Heart left ventricle (tissue), 13 donors: ENCODE measurements at regions not wholly inside any gene's neighbourhood (a gene's known extent, or its start where the extent isn't known, plus 50 kb on each side); places are given as distances from the start of the nearest gene placed in this dataset.

Experiments used
- CTCF ChIP-seq, 12 donors: fragments of 200-600 bp; sonication (generic) in 4 of 12; IDR thresholded peaks; one replicate each; pipeline versions ENCODE4 v1.5.0 to v1.8.0; 2018 to 2022; ENCODE audit warnings: antibody characterized with exemption in 12 of 12, mild to moderate bottlenecking in 5 of 12
- POLR2A ChIP-seq, 2 donors: fragments of 450-650 bp; IDR thresholded peaks; one replicate each; pipeline ENCODE4 v1.6.1; 2017; ENCODE audit warnings: antibody characterized with exemption in 2 of 2, mild to moderate bottlenecking in 2 of 2, moderate library complexity in 2 of 2
- donor health status: ischemic (EF 13 %, LVEDD 7.1; RV severe dilation, severe dysfunction).
- donor health status: DM: no; HTN: yes; CAD: no.
- donor health status: DM: no; HTN: no; CAD: no.
- donor health status: ischemic (EF 25% LVEDD 6.9; RV normal size, moderate dysfunction).
- donor health status: ischemic (EF 25% LVEDD 5.7; RV mildly dilated, moderate dysfunction).
- donor health status: ischemic (EF 35%, LVEDD 5.7; RV mildly dilated, moderate dysfunction).
- donor health status: nonischemic (EF 11% LVEDD 7.7; RV severe dilation, severe dysfunction).
- donor health status: DM: yes; HTN: yes; CAD: no.
- donor health status: PGD.
- donor health status: ischemic (EF 29% LVEDD 5.4; RV normal size, mild dysfunction).
- donor health status: nonischemic (EF 23%, LVEDD 6.1; RV moderate dilation, normal function).

- TF ChIP-seq CTCF (IDR thresholded peaks at IDR 0.05) (no peak), POLR2A (IDR thresholded peaks at IDR 0.05) (no peak)
These were observed 265.2 kb upstream of the PPP2R2D start for GRCh38 chr10:131635564-131636015.
